ENCODE measurements at regions not wholly inside any gene's neighbourhood (a gene's known extent, or its start where the extent isn't known, plus 50 kb on each side); places are given as distances from the start of the nearest gene placed in this dataset.
A peak's percentile ranks its signal among the peaks of the same experiment; 100 is the strongest.

- ChIA-PET POLR2A (no interaction called here), CTCF (ENCODE audit: low intra/inter-chr PET ratio) (no interaction called here)
- no peak for FAIRE-seq
- Histone ChIP-seq H3K9ac (ENCODE audit: insufficient read depth in 1 of 2, low read depth in 2 of 2, low read length in 2 of 2) (no peak overlapping the region), H3K4me1 (replicated peaks in 1 of 2; ENCODE audit: control insufficient read depth in 2 of 2, insufficient read depth in 2 of 2, low read length in 2 of 2) (no peaks in the 10 kb centered on the region), H3K4me2 (ENCODE audit: insufficient read depth, low read length) (no peak overlapping the region), H3K27me3 (ENCODE audit: control insufficient read depth in 2 of 2, insufficient read depth in 2 of 2, low read length in 2 of 2) (peaks cover 6 to 18% of the 10 kb centered on the region in 2 experiments; a peak in 3 of 5 replicates), H3K9me3 (replicated peaks; ENCODE audit: control insufficient read depth, insufficient read depth, low read depth, low read length) (no peaks in the 10 kb centered on the region; the same call in 1 of the 2 replicates), H3K36me3 (ENCODE audit: control insufficient read depth, insufficient read depth, low read length) (no peaks in the 10 kb centered on the region), H3K4me3 (no peak overlapping the region), H3K79me2 (ENCODE audit: control insufficient read depth, insufficient read depth, low read length) (no peaks in the 10 kb centered on the region), H4K20me1 (replicated peaks; ENCODE audit: control insufficient read depth, insufficient read depth, low read length) (no peaks in the 10 kb centered on the region), H3K27ac (ENCODE audit: extremely low read depth, low read depth, low read length) (no peak overlapping the region), H2AFZ (ENCODE audit: low read depth, low read length) (no peak overlapping the region), H3K9me1 (ENCODE audit: control insufficient read depth, insufficient read depth, low read length) (no peaks in the 10 kb centered on the region)
- no peak for DNase-seq (ENCODE audit: extremely low read depth in 1 of 4, low spot score in 3 of 4)
- no peak for ATAC-seq
- intact Hi-C loops (cut with micrococcal nuclease) = no loop called here
- BruUV-seq (replicated peaks) = no TSS peak
- 1% methylated on average over 6 of the region's 7 CpGs for WGBS (ENCODE audit: insufficient coverage, low coverage, missing lambda C conversion rate)
- in situ Hi-C loops (cut with MboI) = no loop called here
- TF ChIP-seq HDAC2 (IDR thresholded peaks at IDR 0.05) = no peak
- TF ChIP-seq SMARCA4 (IDR thresholded peaks at IDR 0.05) = no peak
- no peak for TF ChIP-seq PRPF4 (IDR thresholded peaks at IDR 0.05; ENCODE audit: insufficient read depth, low read depth, low read length, poor library complexity, severe bottlenecking)
- TF ChIP-seq HINFP (tag; conservative IDR thresholded peaks at IDR 0.05; ENCODE audit: low read depth) = no peak
- TF ChIP-seq ZMIZ1 (IDR thresholded peaks at IDR 0.05; ENCODE audit: low read depth in 2 of 2, low read length in 2 of 2) = no peak
- TF ChIP-seq USF2 (CRISPR knock-in tag; IDR thresholded peaks at IDR 0.05) = peak; percentile 44; the same call in 1 of the 2 replicates
- TF ChIP-seq MAFK (IDR thresholded peaks at IDR 0.05; ENCODE audit: low read length) = no peak
- peak; percentile 75 for TF ChIP-seq RAD51 (IDR thresholded peaks at IDR 0.05; ENCODE audit: borderline replicate concordance, low read depth)
- TF ChIP-seq MIER1 (IDR thresholded peaks at IDR 0.05; ENCODE audit: low read depth) = no peak
- TF ChIP-seq NR2C1 (IDR thresholded peaks at IDR 0.05) = no peak
- no peak for TF ChIP-seq NR2C1 (tag; IDR thresholded peaks at IDR 0.05)
- TF ChIP-seq DIDO1 (tag; IDR thresholded peaks at IDR 0.05; ENCODE audit: low read depth) = no peak
- peak; percentile 89 for TF ChIP-seq TFE3 (CRISPR knock-in tag; IDR thresholded peaks at IDR 0.05)
These were observed 123.4 kb downstream of the OLFM1 start for GRCh38 chr9:135210676-135211523.

Data from K562 (cell line).